ENCODE measurements at regions not wholly inside any gene's neighbourhood (a gene's known extent, or its start where the extent isn't known, plus 50 kb on each side); places are given as distances from the start of the nearest gene placed in this dataset.

GRCh38 chr5:116976767-116977166, 402.1 kb upstream of the SEMA6A start:
- H3K4me3 ChIP-seq (replicated peaks; ENCODE audit: low read depth, low read length) = no peak overlapping the region
- DNase-seq (ENCODE audit: low read depth) = no peak
- TF ChIP-seq, protein P1, sequence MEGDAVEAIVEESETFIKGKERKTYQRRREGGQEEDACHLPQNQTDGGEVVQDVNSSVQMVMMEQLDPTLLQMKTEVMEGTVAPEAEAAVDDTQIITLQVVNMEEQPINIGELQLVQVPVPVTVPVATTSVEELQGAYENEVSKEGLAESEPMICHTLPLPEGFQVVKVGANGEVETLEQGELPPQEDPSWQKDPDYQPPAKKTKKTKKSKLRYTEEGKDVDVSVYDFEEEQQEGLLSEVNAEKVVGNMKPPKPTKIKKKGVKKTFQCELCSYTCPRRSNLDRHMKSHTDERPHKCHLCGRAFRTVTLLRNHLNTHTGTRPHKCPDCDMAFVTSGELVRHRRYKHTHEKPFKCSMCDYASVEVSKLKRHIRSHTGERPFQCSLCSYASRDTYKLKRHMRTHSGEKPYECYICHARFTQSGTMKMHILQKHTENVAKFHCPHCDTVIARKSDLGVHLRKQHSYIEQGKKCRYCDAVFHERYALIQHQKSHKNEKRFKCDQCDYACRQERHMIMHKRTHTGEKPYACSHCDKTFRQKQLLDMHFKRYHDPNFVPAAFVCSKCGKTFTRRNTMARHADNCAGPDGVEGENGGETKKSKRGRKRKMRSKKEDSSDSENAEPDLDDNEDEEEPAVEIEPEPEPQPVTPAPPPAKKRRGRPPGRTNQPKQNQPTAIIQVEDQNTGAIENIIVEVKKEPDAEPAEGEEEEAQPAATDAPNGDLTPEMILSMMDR (IDR thresholded peaks at IDR 0.05; ENCODE audit: low read length, missing control alignments) = no peak

DNA sequence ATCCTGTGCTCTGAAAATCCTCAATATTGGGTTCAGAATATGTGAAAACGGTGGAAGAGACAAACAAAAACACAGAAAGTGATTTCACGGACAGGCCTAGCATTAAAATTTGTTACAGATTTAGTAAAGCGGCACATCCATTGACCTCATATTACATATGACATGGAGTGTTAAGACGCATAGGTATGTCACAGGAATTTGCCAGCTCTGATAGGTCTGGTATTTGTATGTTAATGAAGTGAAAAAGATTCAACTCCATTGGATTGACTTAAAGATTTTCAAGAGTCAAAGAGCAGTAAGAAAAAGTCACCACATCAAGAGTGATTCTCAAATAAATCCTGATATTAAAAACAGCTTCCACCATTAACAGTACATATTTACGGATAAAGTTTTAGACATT, 396.5 kb upstream of the SEMA6A start:
- no peak for DNase-seq (ENCODE audit: low read depth)
- TF ChIP-seq, protein P1 (IDR thresholded peaks at IDR 0.05; ENCODE audit: low read length, missing control alignments) = no peak
- no peak overlapping the region for H3K4me3 ChIP-seq (replicated peaks; ENCODE audit: low read depth, low read length)

- TF ChIP-seq, protein P1 (IDR thresholded peaks at IDR 0.05; ENCODE audit: low read length, missing control alignments) = no peak
- no peak overlapping the region for H3K4me3 ChIP-seq (replicated peaks; ENCODE audit: low read depth, low read length)
- DNase-seq (ENCODE audit: low read depth) = no peak
Measured at GRCh38 chr5:116970318-116970717, 395.7 kb upstream of the SEMA6A start.

DNA sequence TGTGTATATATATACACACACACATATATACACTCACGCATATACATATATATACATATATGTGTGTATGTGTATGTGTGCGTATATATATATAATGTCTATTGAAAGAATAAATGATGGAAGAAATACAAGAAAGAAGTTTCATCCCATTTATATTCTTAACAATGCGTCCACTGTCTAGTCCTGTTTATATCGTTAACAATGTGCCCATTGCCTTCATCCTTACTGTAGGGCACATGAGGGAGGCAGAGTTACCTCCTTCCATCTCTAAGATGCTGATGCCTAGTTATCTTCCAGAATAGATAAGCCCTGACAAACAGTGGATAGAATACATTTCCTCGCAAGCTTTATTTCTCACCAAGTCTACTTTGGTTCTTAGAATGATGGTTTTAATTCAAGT, 389.8 kb upstream of the SEMA6A start:
- no peak overlapping the region for H3K4me3 ChIP-seq (replicated peaks; ENCODE audit: low read depth, low read length)
- DNase-seq (ENCODE audit: low read depth) = no peak
- TF ChIP-seq, protein P1 (IDR thresholded peaks at IDR 0.05; ENCODE audit: low read length, missing control alignments) = no peak

DNA sequence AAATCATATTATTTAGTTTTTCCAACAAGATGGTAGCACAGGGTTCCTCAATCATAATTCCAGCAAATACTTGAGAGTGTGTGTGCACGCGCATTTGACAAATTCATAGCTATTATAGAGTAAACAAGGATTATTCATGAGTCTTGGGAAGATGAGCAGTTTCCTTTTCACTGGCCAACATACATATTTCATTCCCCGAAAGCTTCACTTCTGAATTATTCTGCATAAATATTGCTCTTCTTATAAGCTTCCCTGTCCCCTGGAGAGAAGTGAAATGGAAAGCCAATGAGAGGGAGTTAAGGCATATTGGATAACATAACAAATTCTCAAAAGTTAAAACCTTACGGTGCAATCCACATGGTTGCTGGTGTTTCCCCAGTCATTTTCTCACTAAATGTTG, 386.4 kb upstream of the SEMA6A start:
- TF ChIP-seq, protein P1 (IDR thresholded peaks at IDR 0.05; ENCODE audit: low read length, missing control alignments) = no peak
- no peak overlapping the region for H3K4me3 ChIP-seq (replicated peaks; ENCODE audit: low read depth, low read length)
- DNase-seq (ENCODE audit: low read depth) = no peak

- TF ChIP-seq, protein P1 (IDR thresholded peaks at IDR 0.05; ENCODE audit: low read length, missing control alignments) = no peak
- H3K4me3 ChIP-seq (replicated peaks; ENCODE audit: low read depth, low read length) = no peak overlapping the region
- DNase-seq (ENCODE audit: low read depth) = no peak
Measured at GRCh38 chr5:116959843-116960242, 385.2 kb upstream of the SEMA6A start.

- no peak overlapping the region for H3K4me3 ChIP-seq (replicated peaks; ENCODE audit: low read depth, low read length)
- TF ChIP-seq, protein P1 (IDR thresholded peaks at IDR 0.05; ENCODE audit: low read length, missing control alignments) = no peak
- DNase-seq (ENCODE audit: low read depth) = no peak
Measured at GRCh38 chr5:116953251-116953930, 378.8 kb upstream of the SEMA6A start.
